HG02870 (cell line): ENCODE measurements at regions not wholly inside any gene's neighbourhood (a gene's known extent, or its start where the extent isn't known, plus 50 kb on each side); places are given as distances from the start of the nearest gene placed in this dataset.

ENCODE experiments used
- ATAC-seq: cut with Tn5 transposase; IDR thresholded peaks from one replicate; pipeline ENCODE4 v1.9.1; 2021; ENCODE audit warnings: mild to moderate bottlenecking, moderate library complexity; ENCODE audit not compliant: unreplicated experiment

- no peak for ATAC-seq
Observed at GRCh38 chr9:84447305-84447704, 106.7 kb upstream of the SLC28A3 start.

- ATAC-seq: no peak
Observed at GRCh38 chr9:84450029-84450428, 109.5 kb upstream of the SLC28A3 start.

DNA sequence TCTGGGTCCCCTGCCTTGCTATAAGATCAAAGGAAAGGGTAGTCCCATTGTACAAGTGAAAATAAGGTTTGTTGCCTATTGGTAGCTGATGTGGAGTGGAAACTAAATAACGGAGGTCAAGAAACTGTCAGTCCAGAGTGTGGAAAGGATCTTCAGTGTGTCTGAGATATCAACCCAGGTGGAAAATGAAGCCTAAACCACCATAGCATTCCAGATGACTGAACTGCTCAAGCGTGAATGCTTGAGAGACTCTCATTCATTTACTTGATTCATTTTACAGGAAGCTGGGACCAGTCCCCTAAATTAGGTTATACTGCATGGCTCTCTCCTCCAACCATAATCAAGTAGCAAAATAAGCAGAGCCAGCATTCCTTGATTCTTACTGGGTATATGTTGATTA lies 116.0 kb upstream of the SLC28A3 start:
- no peak for ATAC-seq

DNA sequence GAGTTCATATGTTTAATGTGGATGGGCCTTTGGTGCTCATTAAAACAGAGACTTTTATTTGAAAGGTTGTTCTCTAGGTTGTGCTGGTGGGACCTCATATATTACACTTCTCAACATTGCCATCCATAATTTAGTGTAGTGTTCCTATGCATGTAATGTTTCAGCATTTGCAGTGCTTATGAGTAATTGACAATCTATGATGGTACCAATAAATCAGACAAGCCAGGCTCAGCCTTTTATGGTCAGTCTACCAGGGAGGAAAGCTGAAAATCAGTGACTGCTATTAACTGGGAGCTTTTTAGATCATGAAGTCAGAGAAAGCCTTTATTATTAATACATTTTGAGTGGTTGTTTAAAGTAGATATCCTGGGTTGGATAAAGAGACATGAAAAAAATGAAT lies 120.1 kb upstream of the SLC28A3 start:
- ATAC-seq: no peak

DNA sequence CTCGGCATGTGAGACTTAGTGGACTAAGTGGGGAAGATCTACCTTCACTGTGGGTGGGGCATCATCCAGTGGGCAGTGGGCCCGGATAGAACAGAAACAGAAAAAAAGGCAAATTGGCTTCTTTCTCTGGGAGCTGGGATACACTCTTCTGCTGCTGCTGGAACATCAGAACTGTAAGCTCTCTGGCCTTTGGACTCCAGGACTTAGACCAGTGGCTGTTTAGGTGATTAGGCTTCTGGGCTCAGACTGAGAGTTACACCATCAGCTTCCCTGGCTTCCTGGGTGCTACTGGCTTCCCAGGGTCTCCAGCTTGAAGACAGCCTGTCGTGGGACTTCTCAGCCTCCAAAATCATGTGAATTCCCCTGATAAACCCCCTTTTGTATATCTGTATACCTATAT lies 122.7 kb upstream of the SLC28A3 start:
- ATAC-seq: no peak

- ATAC-seq: no peak
Observed at GRCh38 chr9:84466580-84467285, 126.2 kb upstream of the SLC28A3 start.

DNA sequence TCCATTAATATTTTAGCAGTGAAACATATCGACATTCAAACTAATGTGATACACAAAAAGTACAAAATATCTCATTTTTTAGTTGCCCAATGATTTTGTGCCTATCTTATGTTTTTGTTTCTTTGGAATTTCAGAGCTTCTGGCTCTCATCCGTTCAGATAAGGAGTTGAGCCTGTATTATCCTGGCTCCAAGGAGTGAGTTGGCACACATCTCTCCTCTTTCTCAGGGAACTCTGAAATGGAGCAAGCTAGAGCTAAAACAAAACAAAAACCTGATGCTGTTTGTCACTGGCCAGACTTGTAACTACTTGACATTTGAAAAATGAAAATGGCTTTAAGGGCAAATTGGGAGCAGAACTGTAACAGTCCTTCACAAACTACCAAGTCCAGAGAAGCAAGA lies 131.3 kb upstream of the SLC28A3 start:
- no peak for ATAC-seq

GRCh38 chr9:84478996-84479395 lies 138.4 kb upstream of the SLC28A3 start:
- ATAC-seq: no peak

DNA sequence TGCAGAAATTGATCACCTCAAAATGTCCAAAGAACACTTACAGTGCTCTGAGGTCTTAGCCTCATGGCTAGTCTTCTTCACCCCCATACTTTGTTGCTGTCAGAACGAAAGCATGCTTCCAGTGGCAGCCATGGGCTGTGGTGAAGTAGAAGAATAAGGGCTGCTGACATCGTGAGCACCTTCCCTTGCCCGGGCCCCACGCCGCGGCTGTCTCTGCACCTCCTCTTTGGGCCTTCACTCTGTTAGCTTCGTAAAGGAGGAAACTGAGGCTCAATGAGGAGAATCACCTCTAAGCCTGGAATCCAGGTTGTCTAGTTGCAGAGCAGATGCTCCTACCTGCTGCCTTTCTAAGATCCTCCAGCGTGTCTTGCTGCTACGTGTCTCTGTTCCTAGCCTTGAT lies 139.5 kb upstream of the SLC28A3 start:
- no peak for ATAC-seq

DNA sequence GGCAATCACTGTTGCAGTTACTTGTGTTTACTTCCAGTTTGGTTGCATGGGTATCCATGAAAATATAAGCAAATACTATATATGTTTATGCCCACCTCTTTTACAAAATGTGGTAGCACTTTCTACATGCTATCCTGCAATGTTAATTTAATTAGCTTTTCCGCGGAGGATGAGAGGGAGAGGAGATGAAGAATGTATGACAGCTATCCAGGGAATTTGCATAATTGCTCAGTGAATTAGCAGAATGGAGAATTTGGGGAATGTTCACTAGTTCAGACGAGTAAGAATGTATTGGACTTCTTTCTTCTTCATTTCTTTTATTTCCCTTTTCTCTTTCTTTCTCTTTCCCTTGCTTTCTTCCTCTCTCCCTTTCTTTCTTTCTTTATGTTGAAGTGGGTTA lies 140.7 kb upstream of the SLC28A3 start:
- ATAC-seq: no peak

DNA sequence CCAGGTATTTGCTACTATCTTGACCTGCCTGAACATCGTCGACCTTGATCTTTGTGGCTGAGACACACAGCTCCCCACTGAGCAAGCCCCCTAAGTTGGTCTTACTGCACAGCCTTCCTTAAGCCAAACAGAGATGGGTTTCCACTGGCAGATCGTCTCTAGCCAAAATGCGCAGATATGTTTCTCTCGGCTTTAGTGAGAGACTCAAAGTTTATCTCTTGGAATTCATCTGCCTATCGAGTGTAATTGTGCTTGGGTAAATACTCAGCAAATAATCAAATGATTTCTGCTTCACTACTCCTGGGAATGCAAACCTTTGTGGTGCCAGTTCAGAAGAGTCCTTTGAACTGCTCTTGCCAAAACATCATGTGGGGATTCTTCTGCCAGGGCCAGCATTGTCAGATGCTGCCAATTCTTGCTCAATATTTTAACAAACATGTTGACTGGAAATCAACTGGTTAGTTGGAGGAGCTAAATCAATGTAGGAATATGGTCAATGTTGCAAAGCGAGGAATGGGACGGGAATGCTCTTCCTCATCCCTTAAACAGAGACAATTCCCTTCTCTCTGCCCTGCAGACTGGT lies 141.2 kb upstream of the SLC28A3 start:
- no peak for ATAC-seq

GRCh38 chr9:84482607-84483006 lies 142.0 kb upstream of the SLC28A3 start:
- ATAC-seq: no peak

DNA sequence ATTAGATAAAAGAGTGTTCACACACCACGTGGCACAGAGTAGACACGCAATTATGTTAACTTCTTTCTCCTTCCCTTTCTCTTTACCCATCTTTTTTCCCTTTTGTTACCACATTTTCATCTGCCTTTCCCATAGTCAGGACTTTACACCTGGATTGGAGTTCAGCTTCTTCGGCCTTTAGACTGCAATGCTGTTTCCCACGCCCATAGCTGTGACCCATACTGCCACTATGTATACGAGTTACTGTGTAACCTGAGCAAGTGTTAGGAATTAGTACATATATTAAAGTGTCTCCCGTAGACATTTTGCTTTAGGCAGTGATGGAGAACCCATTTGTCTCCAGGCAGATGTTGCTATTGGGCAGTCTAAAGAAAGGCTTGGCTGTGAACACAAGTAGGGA lies 143.6 kb upstream of the SLC28A3 start:
- no peak for ATAC-seq

- no peak for ATAC-seq
Observed at GRCh38 chr9:84485539-84485938, 145.0 kb upstream of the SLC28A3 start.

- no peak for ATAC-seq
Observed at GRCh38 chr9:84486663-84487062, 146.1 kb upstream of the SLC28A3 start.

DNA sequence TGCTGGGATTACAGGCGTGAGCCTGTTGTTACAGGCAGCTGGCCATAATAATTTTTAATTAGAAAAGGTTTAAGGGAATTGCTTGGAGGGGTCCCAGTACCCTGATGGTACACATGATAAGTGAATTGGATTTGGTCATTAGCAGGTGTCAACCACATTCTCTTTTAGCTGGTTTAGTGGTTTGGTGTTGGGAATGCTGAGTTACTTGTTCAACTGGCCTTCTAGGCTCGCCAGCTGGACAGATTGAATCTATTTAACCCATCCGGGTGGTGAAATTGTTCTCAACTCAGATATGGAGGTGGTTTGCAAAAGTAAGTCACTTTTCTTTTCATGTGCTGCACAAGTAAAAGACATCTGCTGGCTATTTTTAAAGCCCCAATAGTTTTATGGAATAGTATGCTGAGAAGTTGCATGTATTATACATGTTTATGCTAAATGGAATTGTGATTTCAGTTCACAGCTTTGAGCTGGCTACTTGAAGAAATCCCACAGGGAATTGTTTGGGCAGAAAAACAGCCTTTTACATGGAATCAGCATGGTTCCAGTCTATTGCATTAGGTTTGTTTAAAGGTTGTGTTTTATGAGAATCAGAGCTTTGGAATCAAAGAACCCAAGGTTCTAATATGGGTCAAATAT lies 149.8 kb upstream of the SLC28A3 start:
- no peak for ATAC-seq

GRCh38 chr9:84490842-84491325 lies 150.3 kb upstream of the SLC28A3 start:
- ATAC-seq: no peak

DNA sequence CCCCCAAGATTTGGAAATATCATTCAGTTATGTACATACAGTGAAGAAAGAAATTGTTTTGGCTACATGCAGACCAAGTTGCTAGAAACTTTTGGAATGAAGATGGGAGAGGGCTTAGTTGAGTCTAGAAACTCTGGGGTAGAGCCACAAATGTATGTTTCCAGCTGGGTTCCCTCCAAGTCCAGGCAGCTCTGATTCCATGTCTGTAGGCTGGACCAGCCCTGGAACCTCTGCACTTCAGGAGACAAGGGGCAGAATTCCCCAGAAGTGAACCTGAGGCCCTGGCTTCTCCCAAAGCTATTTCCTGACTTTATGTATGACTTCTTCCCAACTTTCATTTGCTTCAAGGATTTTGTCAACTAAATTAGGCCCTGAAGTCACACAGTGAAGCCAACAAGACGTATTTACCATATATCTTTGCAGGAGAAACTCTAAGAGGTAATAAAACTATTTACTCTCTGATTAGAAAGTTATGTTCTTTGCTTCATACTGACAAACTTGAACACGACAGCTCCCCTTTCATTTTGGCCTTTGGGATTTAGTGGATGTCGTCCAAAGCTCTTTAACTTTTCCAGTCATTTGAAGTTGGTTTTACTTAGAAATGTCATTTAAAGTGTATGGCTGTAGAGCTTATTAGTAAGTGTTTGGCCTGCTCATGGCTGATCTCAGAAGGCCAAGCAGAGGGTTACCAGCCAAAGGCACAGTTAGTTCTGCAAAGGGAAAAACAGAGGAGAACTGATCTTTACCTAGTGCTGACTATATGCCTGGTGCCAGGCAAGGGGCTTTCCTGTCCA lies 152.0 kb upstream of the SLC28A3 start:
- ATAC-seq: no peak

- ATAC-seq: no peak
Observed at GRCh38 chr9:84493284-84493947, 152.9 kb upstream of the SLC28A3 start.

DNA sequence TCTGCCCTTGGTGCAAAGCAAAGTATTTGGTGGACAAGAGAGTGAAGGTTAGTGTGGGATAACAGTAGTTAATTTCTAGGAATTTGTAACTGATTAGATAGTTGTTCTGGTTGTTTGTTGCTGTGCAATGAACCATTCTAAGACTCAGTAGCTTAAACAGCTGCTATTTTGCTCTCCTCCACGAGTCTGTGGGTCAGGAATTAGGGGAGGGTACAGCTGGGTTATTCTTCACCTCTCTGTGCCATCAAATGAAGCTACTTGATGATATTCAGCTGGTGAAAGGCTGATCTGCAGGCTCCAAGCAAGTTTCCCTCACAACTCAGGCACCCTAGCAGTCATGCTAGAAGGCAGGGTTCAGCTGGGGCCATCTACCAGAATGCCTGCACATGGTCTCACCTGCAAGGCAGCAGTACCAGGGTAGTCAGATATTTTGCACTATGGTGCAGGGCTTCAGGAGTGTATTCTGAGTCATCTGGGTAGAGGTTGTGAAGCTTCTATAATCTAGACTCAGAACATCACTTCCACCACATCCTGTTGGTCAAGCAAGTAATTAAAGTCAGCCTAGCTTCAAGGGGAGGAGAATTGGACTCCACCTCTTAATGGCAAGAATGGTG lies 159.5 kb upstream of the SLC28A3 start:
- ATAC-seq: peak; percentile 92

DNA sequence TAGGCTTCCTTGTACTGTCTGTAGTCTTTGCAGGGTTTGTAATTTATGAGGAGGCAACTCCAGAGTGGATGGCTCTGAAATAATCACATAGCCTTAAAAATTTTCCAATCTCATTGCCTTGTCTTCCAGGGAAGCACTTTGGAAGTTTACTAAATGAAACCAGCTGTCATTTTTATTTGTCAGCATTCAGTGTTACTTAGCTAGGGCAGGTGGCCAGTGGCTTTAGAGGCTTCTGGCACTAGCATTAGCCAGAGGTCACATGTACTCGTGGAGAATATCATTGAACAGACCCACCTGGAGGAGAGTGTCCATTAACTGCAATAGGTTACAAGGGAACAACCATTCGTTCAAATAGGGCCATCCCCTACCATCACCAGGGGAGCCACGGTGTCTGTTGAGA lies 160.3 kb upstream of the SLC28A3 start:
- no peak for ATAC-seq
